DOHH2 (cell line): ENCODE measurements at regions not wholly inside any gene's neighbourhood (a gene's known extent, or its start where the extent isn't known, plus 50 kb on each side); places are given as distances from the start of the nearest gene placed in this dataset.

ENCODE experiments used
- H3F3A ChIP-seq: fragments of 200-600 bp; sonication (generic), shearing (Covaris generic); 2 replicates; pipeline ENCODE4 v1.6.0; 2016; ENCODE audit warnings: antibody characterized with exemption, mild to moderate bottlenecking; ENCODE audit not compliant: control insufficient read depth, insufficient read depth
- H3K27ac ChIP-seq: fragments of 200-600 bp; sonication (generic); 2 replicates; pipeline ENCODE4 v1.5.1; 2014; ENCODE audit warnings: low read depth, mild to moderate bottlenecking, low read length, moderate library complexity
- H3K27me3 ChIP-seq: fragments of 200-600 bp; sonication (generic); 2 replicates; pipeline ENCODE4 v1.6.1; 2014; ENCODE audit warnings: mild to moderate bottlenecking, low read length, mixed read lengths; ENCODE audit not compliant: control insufficient read depth
- H3K36me3 ChIP-seq: fragments of 200-600 bp; sonication (generic); 2 replicates; pipeline ENCODE4 v1.6.1; 2014; ENCODE audit warnings: mild to moderate bottlenecking, low read length, moderate library complexity, mixed read lengths; ENCODE audit not compliant: control insufficient read depth
- H3K4me1 ChIP-seq: fragments of 200-600 bp; sonication (generic); 2 replicates; pipeline ENCODE4 v1.6.1; 2014; ENCODE audit warnings: mild to moderate bottlenecking, low read length, mixed read lengths; ENCODE audit not compliant: control insufficient read depth
- H3K4me2 ChIP-seq: fragments of 200-600 bp; sonication (generic); 2 replicates; pipeline ENCODE4 v1.6.0; 2014; ENCODE audit warnings: mild to moderate bottlenecking, low read length, moderate library complexity
- H3K4me3 ChIP-seq: fragments of 200-600 bp; sonication (generic); 2 replicates; pipeline ENCODE4 v1.5.1; 2014; ENCODE audit warnings: mild to moderate bottlenecking, low read length, mixed read lengths
- H3K79me2 ChIP-seq: fragments of 200-600 bp; sonication (generic); 2 replicates; pipeline ENCODE4 v1.6.1; 2014; ENCODE audit warnings: mild to moderate bottlenecking, low read length, mixed read lengths; ENCODE audit not compliant: control insufficient read depth
- H3K9me2 ChIP-seq: fragments of 200-600 bp; sonication (generic); replicated peaks from 2 replicates; pipeline ENCODE4 v1.6.1; 2014; ENCODE audit warnings: mild to moderate bottlenecking, low read length, mixed read lengths; ENCODE audit not compliant: control insufficient read depth
- H3K9me3 ChIP-seq: fragments of 200-600 bp; sonication (generic); 2 replicates; pipeline ENCODE4 v1.6.1; 2014; ENCODE audit warnings: antibody characterized with exemption, low read length, mixed read lengths; ENCODE audit not compliant: control insufficient read depth, insufficient read depth
- H4K20me1 ChIP-seq: fragments of 200-600 bp; sonication (generic); 2 replicates; pipeline ENCODE4 v1.6.0; 2014; ENCODE audit warnings: low read depth, mild to moderate bottlenecking, antibody characterized with exemption, low read length, moderate library complexity; ENCODE audit not compliant: control insufficient read depth, insufficient read depth
- CTCF ChIP-seq: fragments of 200-600 bp; sonication (generic); IDR thresholded peaks from one replicate; pipeline ENCODE4 v1.5.1; 2014; ENCODE audit warnings: antibody characterized with exemption, mild to moderate bottlenecking, low read depth, low read length; ENCODE audit not compliant: poor library complexity, severe bottlenecking
- EZH2phosphoT487 ChIP-seq: fragments of 200-600 bp; sonication (generic); IDR thresholded peaks from 2 replicates; pipeline ENCODE4 v1.6.1; 2017; ENCODE audit warnings: borderline replicate concordance, mild to moderate bottlenecking, antibody characterized with exemption, low read length, moderate library complexity, mixed read lengths

- Histone ChIP-seq H3F3A (no peaks in the 10 kb centered on the region), H3K4me3 (no peak overlapping the region), H3K9me2 (no peaks in the 10 kb centered on the region)
Measured at GRCh38 chr2:105961599-105962146, 217.0 kb downstream of the NCK2 start.

GRCh38 chr2:105959357-105959756 is 214.6 kb downstream of the NCK2 start:
- H3F3A ChIP-seq = no peaks in the 10 kb centered on the region
- no peak overlapping the region for H3K4me3 ChIP-seq
- no peaks in the 10 kb centered on the region for H3K9me2 ChIP-seq
- H4K20me1 ChIP-seq = no peaks in the 10 kb centered on the region
- no peak overlapping the region for H3K27ac ChIP-seq
- TF ChIP-seq CTCF (no peak), EZH2phosphoT487 (no peak)
- no peaks in the 10 kb centered on the region for H3K9me3 ChIP-seq
- H3K4me1 ChIP-seq = no peaks in the 10 kb centered on the region
- no peaks in the 10 kb centered on the region for H3K36me3 ChIP-seq
- no peaks in the 10 kb centered on the region for H3K79me2 ChIP-seq
- H3K27me3 ChIP-seq = no peaks in the 10 kb centered on the region; the same call in 1 of the 2 replicates
- H3K4me2 ChIP-seq = no peak overlapping the region

More at GRCh38 chr2:105961599-105962146, 217.0 kb downstream of the NCK2 start:
- Histone ChIP-seq H4K20me1 (no peaks in the 10 kb centered on the region), H3K79me2 (no peaks in the 10 kb centered on the region), H3K4me1 (no peaks in the 10 kb centered on the region), H3K36me3 (no peaks in the 10 kb centered on the region), H3K27ac (no peak overlapping the region), H3K9me3 (no peaks in the 10 kb centered on the region), H3K27me3 (no peaks in the 10 kb centered on the region; the same call in 1 of the 2 replicates), H3K4me2 (no peak overlapping the region)
- no peak for TF ChIP-seq EZH2phosphoT487
- no peak for TF ChIP-seq CTCF

- no peak overlapping the region for H3K4me3 ChIP-seq
- no peaks in the 10 kb centered on the region for H3K4me1 ChIP-seq
- H3K79me2 ChIP-seq = no peaks in the 10 kb centered on the region
- no peaks in the 10 kb centered on the region for H3F3A ChIP-seq
- H3K36me3 ChIP-seq = no peaks in the 10 kb centered on the region
- no peaks in the 10 kb centered on the region for H3K9me3 ChIP-seq
- H4K20me1 ChIP-seq = no peaks in the 10 kb centered on the region
- no peak overlapping the region for H3K4me2 ChIP-seq
- TF ChIP-seq CTCF (no peak), EZH2phosphoT487 (no peak)
- no peaks in the 10 kb centered on the region for H3K9me2 ChIP-seq
- no peak overlapping the region for H3K27ac ChIP-seq
- H3K27me3 ChIP-seq = no peaks in the 10 kb centered on the region
Measured at GRCh38 chr2:105954891-105955290, 210.2 kb downstream of the NCK2 start.
